Activated B cell treated with CpG ODN at 0.5 μM for 24 hours (primary cell): ENCODE measurements at regions not wholly inside any gene's neighbourhood (a gene's known extent, or its start where the extent isn't known, plus 50 kb on each side); places are given as distances from the start of the nearest gene placed in this dataset.

ENCODE experiments used
- ATAC-seq: fragments of 200-7000 bp; cut with Tn5 transposase; one replicate; pipeline ENCODE4 v1.10.0; 2021; ENCODE audit warnings: low read depth, mild to moderate bottlenecking, moderate library complexity
- CTCF ChIA-PET: fragments of 350-600 bp; sonication (Branson Sonifier 250); formaldehyde crosslinking; loops from one replicate; lab custom pipeline; 2021; ENCODE audit warnings: antibody characterized with exemption; lab: Charles Lee
- POLR2A ChIA-PET: fragments of 350-600 bp; sonication (Branson Sonifier 250); formaldehyde crosslinking; loops from one replicate; lab custom pipeline; 2021; ENCODE audit warnings: antibody characterized with exemption; lab: Charles Lee
- DNase-seq: peaks from one replicate; pipeline ENCODE4 v3.0.0; 2022
- H3K27ac Mint-ChIP-seq: one replicate; pipeline ENCODE4 v1.8.0; 2020; ENCODE audit warnings: mixed read lengths
- H3K27me3 Mint-ChIP-seq: one replicate; pipeline ENCODE4 v1.8.0; 2021; ENCODE audit warnings: mixed read lengths
- H3K36me3 Mint-ChIP-seq: one replicate; pipeline ENCODE4 v1.8.0; 2021; ENCODE audit warnings: low read depth, mixed read lengths
- H3K4me1 Mint-ChIP-seq: one replicate; pipeline ENCODE4 v1.8.0; 2021; ENCODE audit warnings: mixed read lengths
- H3K4me3 Mint-ChIP-seq: one replicate; pipeline ENCODE4 v1.8.0; 2020; ENCODE audit warnings: mild to moderate bottlenecking, mixed read lengths
- H3K9me3 Mint-ChIP-seq: one replicate; pipeline ENCODE4 v1.8.0; 2020; ENCODE audit warnings: mixed read lengths
- intact Hi-C: fragments of 100-400 bp; cut with micrococcal nuclease; formaldehyde crosslinking; loops from one replicate; pipeline ENCODE4 v1.15.1; 2024
- TF ChIP-seq, protein P1 (sequence below): fragments of 200-600 bp; IDR thresholded peaks from one replicate; pipeline ENCODE4 v1.8.0; 2022; ENCODE audit warnings: antibody characterized with exemption, mild to moderate bottlenecking

DNA sequence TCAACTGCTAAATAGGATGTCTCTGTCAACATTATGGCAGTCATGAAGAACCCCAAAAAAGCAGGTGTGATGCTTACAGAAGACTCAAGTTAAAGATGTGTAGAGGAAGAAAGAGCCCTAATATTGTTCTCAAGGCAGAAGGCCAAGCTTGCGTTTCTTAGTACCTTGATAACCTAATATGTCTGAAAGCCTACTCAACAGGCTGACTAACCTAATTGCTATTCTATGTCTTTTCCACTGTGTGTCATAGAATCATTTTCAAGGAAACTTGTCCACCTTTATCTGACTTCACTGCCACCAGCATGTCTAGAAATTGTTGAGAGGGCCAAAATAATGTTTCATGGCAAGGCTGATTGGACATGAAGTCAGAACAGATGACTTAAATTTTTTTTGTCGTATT lies 373.2 kb downstream of the BTG1 start:
- intact Hi-C loops = no loop called here
- H3K4me1 Mint-ChIP-seq = peaks cover 3% of the 10 kb centered on the region
- no peak overlapping the region for H3K4me3 Mint-ChIP-seq
- ATAC-seq (no peak), DNase-seq (no peak)
- H3K27ac Mint-ChIP-seq = no peak overlapping the region
- ChIA-PET POLR2A (no interaction called here), CTCF (no interaction called here)
- H3K9me3 Mint-ChIP-seq = no peaks in the 10 kb centered on the region
- TF ChIP-seq, protein P1, sequence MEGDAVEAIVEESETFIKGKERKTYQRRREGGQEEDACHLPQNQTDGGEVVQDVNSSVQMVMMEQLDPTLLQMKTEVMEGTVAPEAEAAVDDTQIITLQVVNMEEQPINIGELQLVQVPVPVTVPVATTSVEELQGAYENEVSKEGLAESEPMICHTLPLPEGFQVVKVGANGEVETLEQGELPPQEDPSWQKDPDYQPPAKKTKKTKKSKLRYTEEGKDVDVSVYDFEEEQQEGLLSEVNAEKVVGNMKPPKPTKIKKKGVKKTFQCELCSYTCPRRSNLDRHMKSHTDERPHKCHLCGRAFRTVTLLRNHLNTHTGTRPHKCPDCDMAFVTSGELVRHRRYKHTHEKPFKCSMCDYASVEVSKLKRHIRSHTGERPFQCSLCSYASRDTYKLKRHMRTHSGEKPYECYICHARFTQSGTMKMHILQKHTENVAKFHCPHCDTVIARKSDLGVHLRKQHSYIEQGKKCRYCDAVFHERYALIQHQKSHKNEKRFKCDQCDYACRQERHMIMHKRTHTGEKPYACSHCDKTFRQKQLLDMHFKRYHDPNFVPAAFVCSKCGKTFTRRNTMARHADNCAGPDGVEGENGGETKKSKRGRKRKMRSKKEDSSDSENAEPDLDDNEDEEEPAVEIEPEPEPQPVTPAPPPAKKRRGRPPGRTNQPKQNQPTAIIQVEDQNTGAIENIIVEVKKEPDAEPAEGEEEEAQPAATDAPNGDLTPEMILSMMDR = no peak
- no peaks in the 10 kb centered on the region for H3K36me3 Mint-ChIP-seq
- no peaks in the 10 kb centered on the region for H3K27me3 Mint-ChIP-seq

DNA sequence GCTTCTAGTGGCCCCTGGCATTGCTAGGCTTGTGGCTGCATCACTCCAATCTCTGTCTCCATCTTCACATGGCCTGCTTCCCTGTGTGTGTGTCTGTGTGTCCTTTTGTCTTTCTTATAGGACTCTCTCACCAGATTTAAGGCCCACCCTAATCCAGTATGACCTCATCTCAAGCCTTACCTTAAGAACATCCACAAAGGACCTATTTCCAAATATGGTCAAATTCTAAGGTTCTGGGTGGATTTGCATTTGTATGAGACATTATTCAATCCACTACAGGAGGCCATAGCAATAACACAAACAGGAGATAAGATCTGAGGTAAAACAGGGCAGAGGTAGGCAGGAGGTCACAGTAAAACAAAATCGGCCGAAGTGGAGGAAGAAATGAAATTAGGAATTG lies 375.9 kb downstream of the BTG1 start:
- ChIA-PET CTCF (no interaction called here), POLR2A (no interaction called here)
- H3K4me1 Mint-ChIP-seq = no peaks in the 10 kb centered on the region
- TF ChIP-seq, protein P1 = no peak
- H3K9me3 Mint-ChIP-seq = no peaks in the 10 kb centered on the region
- no peak for ATAC-seq
- H3K27ac Mint-ChIP-seq = no peak overlapping the region
- DNase-seq = no peak
- no peaks in the 10 kb centered on the region for H3K36me3 Mint-ChIP-seq
- intact Hi-C loops = no loop called here
- H3K27me3 Mint-ChIP-seq = peaks cover 2% of the 10 kb centered on the region
- H3K4me3 Mint-ChIP-seq = no peak overlapping the region

DNA sequence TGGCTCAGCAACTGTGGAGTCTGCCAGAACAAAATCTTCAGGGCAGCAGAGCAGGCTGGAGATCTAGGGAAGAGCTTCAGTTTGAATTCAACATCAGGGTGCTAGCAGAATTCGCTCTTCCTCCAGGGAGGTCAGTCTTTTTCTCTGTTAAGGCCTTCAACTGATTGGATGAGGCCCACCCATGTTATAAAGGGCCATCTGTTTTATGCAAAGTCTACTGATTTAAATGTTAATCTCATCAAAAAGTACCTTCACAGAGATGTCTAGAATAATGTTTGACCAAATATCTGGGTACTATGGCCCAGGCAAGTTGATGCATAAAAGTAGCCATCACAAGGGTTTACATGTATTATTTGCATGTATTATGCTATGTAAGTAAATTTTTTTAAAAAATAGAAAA lies 378.4 kb downstream of the BTG1 start:
- no peak for ATAC-seq
- Mint-ChIP-seq H3K27ac (no peak overlapping the region), H3K36me3 (no peaks in the 10 kb centered on the region), H3K4me1 (no peaks in the 10 kb centered on the region), H3K4me3 (no peak overlapping the region), H3K9me3 (no peaks in the 10 kb centered on the region), H3K27me3 (peaks cover 2% of the 10 kb centered on the region)
- TF ChIP-seq, protein P1 = no peak
- POLR2A ChIA-PET = no interaction called here
- no peak for DNase-seq
- CTCF ChIA-PET = no interaction called here
- intact Hi-C loops = no loop called here

DNA sequence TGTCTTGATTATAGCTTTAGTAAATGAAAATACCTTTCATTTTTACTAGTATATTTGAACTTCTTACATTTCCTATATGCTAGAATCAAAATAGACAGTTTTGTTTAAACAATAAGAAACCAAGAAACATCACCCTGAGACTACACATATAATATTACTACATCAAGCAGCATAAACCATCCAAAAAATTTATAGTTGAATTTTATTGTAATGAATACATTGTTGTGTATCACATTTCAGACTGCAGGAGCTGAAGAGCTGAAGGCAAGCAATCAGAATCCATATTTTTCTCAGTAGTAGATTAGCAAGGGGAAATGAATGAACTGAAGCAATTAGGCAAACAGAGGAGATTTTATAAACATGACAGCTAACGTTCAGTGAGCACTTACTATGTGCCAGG lies 379.2 kb downstream of the BTG1 start:
- POLR2A ChIA-PET = no interaction called here
- Mint-ChIP-seq H3K36me3 (no peaks in the 10 kb centered on the region), H3K4me3 (no peak overlapping the region), H3K9me3 (no peaks in the 10 kb centered on the region), H3K27ac (no peak overlapping the region), H3K27me3 (peaks cover 4% of the 10 kb centered on the region), H3K4me1 (no peaks in the 10 kb centered on the region)
- TF ChIP-seq, protein P1 = no peak
- no peak for DNase-seq
- intact Hi-C loops = no loop called here
- CTCF ChIA-PET = no interaction called here
- ATAC-seq = no peak

DNA sequence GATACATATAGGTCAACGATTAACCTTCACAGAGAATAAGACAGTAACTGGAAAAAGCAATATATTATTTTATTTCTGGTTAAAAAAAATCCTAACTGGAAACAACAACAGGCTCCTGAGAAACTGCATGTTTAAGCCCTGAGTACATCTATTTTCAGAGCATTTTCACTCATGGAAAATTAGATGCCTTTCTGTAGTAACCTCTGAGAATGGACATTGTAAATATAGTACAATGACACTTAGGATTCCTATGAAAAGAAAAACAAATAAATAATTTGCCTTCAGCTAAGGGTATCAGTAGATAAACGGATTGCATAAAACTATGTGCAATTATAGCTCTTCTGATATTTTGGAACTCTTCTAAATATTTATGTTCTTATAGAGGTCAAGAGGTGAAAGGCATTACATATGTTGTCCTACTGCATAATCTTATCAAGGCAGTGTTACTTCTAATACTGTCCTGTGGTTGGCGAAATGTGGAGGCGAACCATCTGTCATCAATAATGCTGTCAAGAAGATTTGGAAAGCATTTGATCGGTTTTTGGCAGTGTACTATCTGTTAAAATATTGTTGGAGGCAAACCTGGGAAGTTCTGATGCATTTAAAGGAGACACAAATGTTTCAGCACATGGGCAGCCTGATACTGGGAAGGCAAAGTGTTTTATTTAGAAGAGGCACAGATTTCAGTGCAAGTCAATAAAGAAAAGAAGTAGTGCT lies 381.8 kb downstream of the BTG1 start:
- ATAC-seq = no peak

More for the DNA sequence above, 381.8 kb downstream of the BTG1 start:
- intact Hi-C loops = no loop called here
- H3K4me1 Mint-ChIP-seq = no peaks in the 10 kb centered on the region
- peaks cover 15% of the 10 kb centered on the region for H3K27me3 Mint-ChIP-seq
- peaks cover 10% of the 10 kb centered on the region for H3K9me3 Mint-ChIP-seq
- H3K27ac Mint-ChIP-seq = no peak overlapping the region
- no peak for DNase-seq
- POLR2A ChIA-PET = no interaction called here
- no peaks in the 10 kb centered on the region for H3K36me3 Mint-ChIP-seq
- CTCF ChIA-PET = no interaction called here
- TF ChIP-seq, protein P1 = no peak
- no peak overlapping the region for H3K4me3 Mint-ChIP-seq
